22Rv1 (cell line): ENCODE measurements at regions not wholly inside any gene's neighbourhood (a gene's known extent, or its start where the extent isn't known, plus 50 kb on each side); places are given as distances from the start of the nearest gene placed in this dataset.

ENCODE experiments used
- ZFX ChIP-seq: fragments of 450-650 bp; IDR thresholded peaks from 2 replicates; pipeline ENCODE4 v1.6.1; 2017; ENCODE audit warnings: antibody characterized with exemption, borderline replicate concordance
- TF ChIP-seq, protein P1 (sequence below): fragments of 450-650 bp; IDR thresholded peaks from 2 replicates; pipeline ENCODE4 v1.5.1; 2017; ENCODE audit warnings: mild to moderate bottlenecking

DNA sequence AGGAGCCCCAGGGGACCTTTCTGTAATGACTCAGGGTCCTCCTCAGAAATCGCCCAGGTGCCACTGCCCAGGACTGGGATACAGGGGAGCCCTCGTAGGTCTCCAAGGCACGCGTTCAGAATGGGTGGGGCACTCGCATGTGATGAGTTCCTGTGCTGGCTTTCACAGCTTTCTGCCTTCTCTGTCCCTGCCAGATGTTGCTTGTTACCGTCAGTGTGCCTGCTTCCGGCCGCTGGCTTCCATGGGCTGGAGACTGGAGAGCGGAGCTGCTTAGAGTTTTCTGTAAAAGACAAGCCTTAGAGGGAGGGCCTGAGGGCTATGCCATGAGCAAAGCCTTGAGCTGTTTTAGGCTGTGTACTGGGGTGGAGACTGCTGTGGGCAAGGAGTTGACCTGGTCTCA, 75.0 kb upstream of the SLC24A4 start:
- TF ChIP-seq, protein P1, sequence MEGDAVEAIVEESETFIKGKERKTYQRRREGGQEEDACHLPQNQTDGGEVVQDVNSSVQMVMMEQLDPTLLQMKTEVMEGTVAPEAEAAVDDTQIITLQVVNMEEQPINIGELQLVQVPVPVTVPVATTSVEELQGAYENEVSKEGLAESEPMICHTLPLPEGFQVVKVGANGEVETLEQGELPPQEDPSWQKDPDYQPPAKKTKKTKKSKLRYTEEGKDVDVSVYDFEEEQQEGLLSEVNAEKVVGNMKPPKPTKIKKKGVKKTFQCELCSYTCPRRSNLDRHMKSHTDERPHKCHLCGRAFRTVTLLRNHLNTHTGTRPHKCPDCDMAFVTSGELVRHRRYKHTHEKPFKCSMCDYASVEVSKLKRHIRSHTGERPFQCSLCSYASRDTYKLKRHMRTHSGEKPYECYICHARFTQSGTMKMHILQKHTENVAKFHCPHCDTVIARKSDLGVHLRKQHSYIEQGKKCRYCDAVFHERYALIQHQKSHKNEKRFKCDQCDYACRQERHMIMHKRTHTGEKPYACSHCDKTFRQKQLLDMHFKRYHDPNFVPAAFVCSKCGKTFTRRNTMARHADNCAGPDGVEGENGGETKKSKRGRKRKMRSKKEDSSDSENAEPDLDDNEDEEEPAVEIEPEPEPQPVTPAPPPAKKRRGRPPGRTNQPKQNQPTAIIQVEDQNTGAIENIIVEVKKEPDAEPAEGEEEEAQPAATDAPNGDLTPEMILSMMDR, result no peak
- no peak for TF ChIP-seq ZFX
